ENCODE measurements at regions not wholly inside any gene's neighbourhood (a gene's known extent, or its start where the extent isn't known, plus 50 kb on each side); places are given as distances from the start of the nearest gene placed in this dataset.

DNA sequence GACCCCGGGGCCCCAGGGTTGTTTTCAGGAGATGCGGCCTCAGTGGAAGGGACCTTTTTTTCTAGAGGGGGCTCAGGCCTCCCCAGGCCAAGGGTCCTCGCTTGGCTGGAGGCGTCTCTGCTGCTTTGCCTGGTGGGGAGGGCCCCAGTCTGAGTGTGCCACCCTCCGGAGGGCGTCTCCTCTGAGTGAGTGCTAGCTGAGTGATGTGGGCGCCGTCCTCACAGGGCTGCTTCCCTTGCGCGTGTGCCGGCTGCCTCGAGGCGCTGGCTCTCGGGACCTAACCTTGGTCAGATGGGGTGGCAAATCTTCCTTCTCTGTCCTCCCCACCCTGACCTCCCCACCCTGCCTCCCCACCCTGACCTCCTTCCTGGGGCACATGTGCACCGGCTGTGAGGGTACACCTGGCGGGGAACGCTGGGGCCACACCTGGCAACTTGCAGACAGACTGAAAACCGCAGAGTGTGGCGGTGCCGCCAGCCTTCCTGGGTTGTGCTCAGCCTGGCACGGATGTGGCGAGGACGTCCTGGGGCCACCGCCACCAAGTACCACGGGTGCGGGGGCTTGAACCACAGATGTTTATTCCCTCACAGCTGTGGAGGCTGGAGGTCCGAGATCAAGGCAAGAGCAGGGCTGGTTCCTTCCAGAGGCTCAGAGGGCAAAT is 93.0 kb upstream of the TTC34 start:
- TF ChIP-seq CTCF (IDR thresholded peaks at IDR 0.05; ENCODE audit: insufficient read depth, low read depth, low read length), result no peak
- TF ChIP-seq EZH2 (IDR thresholded peaks at IDR 0.05; ENCODE audit: insufficient read depth, low read length), result no peak
